ENCODE measurements at regions not wholly inside any gene's neighbourhood (a gene's known extent, or its start where the extent isn't known, plus 50 kb on each side); places are given as distances from the start of the nearest gene placed in this dataset.
"Not testable (repeated sequence)": the region's sequence is repeated elsewhere in the genome, so short reads cannot be mapped to it uniquely, and the experiment has no call there.

DNA sequence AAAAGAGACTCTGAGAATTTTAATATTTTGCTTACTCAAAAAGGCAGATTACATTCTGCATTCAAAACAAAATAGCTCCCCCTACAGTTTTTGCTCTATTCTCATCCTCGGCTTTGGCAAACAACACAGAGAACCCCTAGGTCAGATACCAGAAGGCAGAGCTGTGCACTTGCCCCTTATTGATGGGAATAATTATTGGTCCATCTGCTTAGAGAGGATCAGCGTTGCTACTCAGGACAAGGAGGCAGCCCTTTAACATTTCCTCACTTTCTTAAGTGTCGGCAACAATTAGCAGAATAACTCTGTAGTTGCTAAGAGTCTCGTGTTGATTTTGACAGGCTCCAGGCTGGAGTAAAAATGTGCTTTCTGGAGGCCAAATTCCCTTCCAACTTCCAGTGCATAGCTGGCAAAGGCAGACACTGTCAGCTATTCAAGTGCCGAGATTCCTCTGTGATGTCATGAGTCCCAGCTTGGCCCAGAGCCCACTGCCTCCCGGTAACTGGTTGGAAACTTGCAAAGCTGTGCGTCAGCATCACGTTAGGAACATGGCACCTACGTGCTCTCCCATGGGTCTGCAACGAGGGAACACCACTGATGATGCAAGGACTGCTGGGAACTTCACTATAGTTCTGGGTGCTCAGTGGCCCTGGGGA, 482.7 kb upstream of the ADAMTS9 start:
- DNase-seq, result no peak

DNA sequence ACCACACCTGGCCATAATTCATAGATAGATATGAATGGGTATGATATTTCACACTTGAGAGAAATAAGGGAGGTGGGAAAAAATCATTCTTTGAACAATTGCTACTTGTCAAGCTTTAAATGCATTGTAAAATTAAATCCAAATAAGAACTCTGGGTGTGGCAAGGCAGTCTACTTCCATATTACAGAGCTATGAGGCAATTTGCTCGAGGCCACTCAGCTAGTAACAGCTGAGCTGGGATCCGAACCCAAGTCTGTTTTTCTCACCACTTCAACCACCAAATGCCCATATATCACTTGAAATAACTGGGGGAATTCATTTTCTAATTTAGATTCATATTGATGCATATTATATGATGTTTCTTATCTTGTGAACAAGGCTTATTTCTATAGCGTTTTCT, 482.2 kb upstream of the ADAMTS9 start:
- DNase-seq, result no peak

DNA sequence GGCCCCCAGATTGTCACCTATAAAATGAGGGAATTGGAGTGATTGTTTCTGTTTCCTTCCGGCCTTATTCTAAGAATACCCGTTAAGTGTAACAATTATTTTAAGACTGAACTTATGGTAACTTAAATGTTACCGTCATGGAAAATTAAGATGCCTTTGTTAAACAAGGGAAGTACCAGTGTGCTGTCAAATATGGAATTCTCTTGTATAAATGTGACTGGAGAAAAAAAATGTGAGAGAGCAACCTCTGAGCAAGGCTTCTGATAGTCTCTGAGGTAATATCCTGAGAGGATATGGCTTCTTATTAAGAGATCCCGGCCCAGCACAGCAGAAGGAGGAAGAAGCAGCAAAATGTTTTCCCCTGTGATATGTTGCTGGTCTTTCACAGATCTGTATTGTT, 480.7 kb upstream of the ADAMTS9 start:
- no peak for DNase-seq

GRCh38 chr3:65166531-65166930, 478.7 kb upstream of the ADAMTS9 start:
- no peak for DNase-seq

DNA sequence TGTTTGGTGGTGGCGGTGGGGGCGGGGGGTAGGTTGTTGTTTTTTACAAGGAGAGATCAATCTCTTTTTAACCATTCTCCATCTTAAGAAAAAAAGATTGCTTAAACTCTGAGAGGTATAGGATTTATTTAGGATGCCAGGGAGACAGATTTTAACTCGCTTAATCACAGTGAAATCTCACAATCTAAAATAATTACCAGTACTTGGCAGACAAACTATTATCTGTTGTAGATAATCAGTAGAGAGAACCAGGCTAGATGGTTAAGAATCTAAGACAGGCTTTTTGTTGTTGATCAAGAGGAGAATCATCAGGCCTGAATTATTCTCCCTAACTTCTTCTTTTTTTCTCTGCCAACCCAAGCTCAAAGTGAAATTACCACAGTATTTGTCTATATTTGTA, 470.2 kb upstream of the ADAMTS9 start:
- no peak for DNase-seq

GRCh38 chr3:65153850-65154512, 466.2 kb upstream of the ADAMTS9 start:
- no peak for DNase-seq

- no peak for DNase-seq
Observed at GRCh38 chr3:65151666-65152065, 463.9 kb upstream of the ADAMTS9 start.

GRCh38 chr3:65149877-65150276, 462.1 kb upstream of the ADAMTS9 start:
- DNase-seq, result no peak

DNA sequence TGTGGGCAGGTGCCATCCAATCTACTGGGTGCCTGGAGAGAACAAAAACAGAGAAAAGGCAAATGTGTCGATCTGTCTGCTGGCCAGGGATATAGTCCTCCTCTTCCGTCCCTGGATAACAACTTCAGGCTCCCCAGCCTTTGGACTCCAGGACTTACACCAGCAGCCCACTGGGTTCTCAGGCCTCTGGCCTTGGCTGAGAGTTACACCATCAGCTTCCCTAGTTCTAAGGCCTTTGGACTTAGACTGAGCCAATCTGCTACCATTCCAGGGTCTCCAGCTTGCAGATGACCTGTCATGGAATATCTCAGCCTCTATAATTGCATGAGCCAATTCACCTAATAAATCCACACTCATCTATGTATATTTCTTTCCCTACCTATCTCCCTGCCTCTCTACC, 460.9 kb upstream of the ADAMTS9 start:
- no peak for DNase-seq

DNA sequence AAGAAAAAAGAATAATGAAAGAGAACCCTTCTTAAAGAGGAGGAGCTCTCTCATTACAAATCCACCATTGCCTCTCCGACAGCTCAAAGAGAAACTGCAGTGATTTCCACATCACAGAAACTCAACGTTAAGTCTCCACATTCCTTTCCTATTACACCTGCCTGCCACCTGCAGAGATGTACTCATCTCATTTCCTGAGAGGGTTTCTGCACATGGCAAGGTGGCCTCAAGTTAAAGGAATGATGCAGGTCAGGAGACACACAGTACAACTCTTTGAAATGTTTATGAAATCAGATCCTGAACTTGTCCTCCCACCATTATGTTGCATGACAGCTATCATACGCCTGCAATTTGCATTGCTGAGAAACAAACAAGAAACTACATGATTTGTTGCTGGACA, 458.4 kb upstream of the ADAMTS9 start:
- no peak for DNase-seq

- no peak for DNase-seq
Observed at GRCh38 chr3:65145680-65146079, 457.9 kb upstream of the ADAMTS9 start.

DNA sequence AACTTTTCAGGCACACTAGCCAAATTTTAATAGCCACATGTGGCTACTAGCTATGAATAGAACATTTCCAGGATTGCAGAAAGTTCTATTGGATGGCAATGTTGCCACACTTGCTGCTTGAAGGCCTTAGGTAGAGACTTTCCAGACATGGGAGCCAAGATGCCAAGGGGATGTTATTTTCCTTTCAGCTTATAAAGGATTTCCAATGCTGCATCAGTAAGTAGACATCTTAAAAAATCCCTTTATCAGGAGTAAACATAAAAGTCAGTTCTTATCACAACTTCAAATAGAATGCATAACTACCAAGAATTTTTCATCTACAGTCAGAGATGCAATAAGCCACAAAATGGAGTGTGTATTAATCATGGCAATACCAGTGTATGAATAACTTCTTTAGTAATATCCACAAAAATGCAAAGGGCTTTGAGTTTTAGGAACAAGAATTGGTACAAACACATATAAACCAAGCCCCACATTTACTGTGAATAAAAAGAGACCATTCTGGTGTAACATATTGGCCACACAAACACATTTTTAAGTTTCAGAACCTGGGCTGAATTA, 457.1 kb upstream of the ADAMTS9 start:
- no peak for DNase-seq

DNA sequence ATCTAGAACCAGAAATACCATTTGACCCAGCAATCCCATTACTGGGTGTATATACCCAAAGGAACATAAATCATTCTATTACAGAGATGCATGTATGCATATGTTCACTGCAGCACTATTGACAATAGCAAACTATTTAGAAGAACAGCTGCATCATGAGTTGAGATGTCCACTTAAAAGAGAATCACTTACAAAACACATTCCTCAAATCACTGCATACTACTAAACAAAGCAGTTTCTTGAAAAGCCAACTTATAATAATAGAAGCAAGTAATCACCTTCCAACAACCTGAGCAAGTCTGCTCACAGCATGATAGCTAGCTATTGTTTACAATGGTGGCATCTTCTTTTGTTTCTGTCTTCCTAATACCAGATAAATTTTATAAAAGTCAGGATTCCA, 454.7 kb upstream of the ADAMTS9 start:
- no peak for DNase-seq

GRCh38 chr3:65138556-65138955, 450.8 kb upstream of the ADAMTS9 start:
- no peak for DNase-seq

GRCh38 chr3:65133752-65134151, 446.0 kb upstream of the ADAMTS9 start:
- not testable (repeated sequence) for DNase-seq

DNA sequence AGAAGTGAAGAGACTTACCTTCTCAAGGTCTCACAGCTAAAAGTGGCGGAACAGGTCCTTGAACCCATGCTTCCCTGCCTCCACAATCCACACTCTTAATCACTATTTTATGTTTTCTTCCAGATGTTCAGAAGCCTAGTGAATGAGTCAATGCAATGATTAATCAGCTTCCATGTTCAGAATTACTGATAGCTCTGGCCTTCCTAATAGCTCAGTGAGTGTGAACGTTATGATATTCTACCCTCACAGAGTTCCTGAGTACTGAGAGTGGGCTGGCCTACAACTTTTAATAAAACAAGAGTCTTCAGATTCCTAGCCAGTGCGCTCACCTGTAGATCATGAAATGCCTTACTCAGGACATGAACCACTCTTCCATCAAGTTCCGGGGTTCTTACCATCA, 443.0 kb upstream of the ADAMTS9 start:
- no peak for DNase-seq

DNA sequence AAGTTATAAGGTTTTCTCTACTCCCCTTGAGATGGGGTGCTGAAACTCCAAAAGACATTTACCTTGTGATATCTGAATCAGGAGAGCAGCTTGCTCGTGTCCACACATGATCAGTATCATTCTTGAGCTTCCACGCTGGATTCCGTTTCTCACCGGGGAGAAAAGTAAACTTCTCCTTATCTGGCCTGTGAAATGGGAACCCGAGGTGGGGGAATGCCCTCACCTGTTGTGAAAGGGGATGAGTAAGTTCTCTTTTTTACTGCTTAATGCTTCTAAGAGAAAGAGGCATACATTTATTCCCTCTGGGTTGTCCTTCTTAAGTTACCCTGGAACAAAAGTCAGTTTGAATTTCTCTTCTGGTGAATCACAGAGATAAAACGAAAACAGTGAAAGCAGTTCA, 440.5 kb upstream of the ADAMTS9 start:
- no peak for DNase-seq

DNA sequence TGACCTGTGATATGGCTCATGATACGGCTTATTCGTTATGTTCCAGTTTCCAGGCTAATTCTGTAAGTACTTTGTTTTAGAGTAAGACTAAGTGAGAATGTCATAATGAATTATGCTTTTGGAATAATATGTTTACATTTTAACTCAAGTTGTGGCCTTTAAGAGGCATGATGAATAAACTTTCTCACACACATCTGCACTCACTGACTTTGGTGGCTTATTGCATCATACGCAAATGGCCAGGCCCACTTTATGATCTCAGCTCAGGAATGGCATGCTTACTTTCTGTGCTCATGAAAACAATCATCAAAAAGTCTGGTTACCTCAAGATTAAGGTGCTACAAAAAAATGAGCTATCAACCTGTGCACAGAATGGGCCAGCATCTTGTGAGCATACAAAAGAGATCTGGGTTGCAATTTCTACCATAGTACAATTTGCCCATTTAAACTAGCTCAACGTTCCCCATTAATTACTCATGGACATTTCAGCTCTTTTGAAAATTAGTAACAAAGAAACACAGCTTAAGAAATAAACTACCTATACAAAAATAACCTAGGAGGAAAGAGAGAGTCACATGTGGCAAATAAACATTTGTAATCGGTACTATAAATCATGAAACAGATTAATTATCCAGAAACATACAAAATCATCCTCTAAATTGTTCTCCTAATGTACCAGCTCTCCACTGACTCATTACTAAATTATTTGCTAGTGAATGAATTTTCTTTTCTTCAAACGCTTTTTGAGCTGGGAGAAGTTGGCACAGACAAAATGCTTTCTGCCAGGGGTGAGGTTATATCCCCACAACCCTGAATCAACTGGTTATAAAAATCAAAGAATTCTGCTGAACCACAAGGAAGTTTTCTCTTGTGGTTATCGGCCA, 439.0 kb upstream of the ADAMTS9 start:
- no peak for DNase-seq

- not testable (repeated sequence) for DNase-seq
Observed at GRCh38 chr3:65120156-65120555, 432.4 kb upstream of the ADAMTS9 start.

DNA sequence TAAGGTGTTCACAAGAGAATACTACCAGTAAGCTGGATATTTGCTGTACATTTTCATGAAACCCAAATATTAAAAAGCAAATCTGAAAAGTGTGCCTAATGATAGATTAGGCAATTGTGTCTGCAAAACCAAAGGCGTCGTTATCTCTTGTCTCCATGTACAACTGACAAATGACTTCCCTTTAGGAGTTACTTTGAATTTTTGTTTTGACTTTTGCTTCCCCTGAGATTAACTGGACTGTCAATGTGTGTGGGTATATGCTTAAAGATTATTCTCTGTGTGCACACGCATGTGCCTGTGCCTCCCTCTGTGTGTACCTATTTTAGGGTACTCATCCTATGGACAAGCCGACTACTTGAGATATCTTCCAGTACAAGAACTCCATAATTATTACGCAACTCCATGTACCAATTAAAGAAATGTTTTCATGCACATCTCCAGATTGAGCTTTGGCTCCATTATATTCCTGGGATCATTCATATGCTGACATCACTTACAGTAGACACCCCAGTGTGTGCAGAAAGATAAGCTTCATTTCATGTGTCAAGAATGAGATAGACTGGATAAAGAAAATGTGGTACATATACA, 431.2 kb upstream of the ADAMTS9 start:
- no peak for DNase-seq

DNA sequence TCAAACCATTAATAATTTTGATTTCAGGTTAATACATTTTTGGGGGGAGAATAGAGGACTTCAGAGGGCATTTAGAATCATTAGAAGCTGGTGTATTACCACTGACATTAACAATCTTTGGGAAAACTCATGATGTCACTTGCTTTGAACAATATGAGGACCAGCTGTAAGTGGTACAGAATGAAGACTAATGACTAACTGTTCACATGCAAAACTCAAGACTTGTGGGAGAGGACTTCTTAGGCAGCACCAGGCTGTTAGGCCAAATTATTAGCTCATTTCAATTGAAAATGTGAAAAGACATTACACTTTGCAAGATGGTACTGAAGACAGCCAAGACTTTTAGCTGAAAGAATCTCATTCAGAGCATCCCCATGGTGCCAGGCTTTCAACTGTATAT, 426.2 kb upstream of the ADAMTS9 start:
- DNase-seq, result no peak

GRCh38 chr3:65112751-65113300, 425.0 kb upstream of the ADAMTS9 start:
- no peak for DNase-seq

DNA sequence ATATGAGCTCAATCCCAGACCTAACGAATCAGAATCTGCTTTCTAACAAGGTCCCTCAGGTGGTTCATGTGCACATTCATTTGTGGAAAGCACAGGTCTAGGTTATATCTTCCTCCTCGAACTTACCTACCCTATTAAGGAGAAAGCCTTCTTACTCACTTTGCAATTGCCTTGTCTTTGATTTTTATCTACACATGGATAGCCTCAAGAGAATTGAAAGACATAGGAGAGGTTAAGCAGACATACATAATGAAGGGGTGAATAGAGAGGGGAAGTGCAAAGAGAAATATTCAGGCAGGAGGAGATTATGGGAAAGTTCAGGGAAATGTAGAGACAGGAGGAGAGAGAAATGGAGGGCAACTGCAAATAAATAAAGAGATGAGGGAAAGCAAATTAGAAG, 422.9 kb upstream of the ADAMTS9 start:
- DNase-seq, result no peak

Data from SIG-M5 (cell line).